HG02571 (cell line): ENCODE measurements at regions not wholly inside any gene's neighbourhood (a gene's known extent, or its start where the extent isn't known, plus 50 kb on each side); places are given as distances from the start of the nearest gene placed in this dataset.

ENCODE experiments used
- ATAC-seq: cut with Tn5 transposase; IDR thresholded peaks from one replicate; pipeline ENCODE4 v1.9.1; 2021; ENCODE audit warnings: mild to moderate bottlenecking, moderate library complexity; ENCODE audit not compliant: unreplicated experiment

DNA sequence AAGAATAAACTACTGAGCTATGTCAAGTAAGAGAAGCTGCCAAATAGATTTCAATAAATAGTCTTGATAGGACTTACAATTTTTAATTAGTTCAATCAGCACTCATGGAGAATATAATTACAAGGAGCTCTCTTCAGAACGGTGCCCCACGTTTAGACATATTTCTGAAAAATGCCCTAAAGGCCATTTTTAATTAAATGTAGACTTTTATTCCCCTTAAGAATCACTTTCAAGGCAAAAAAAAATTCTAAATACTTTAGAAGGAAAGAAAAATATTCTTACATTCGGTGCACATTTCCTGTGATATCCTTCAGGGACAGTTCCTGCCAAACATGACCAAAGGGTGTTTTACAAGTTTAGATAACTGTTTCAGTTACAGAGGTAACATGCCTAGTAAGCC, 202.5 kb upstream of the CDH7 start:
- ATAC-seq: no peak

DNA sequence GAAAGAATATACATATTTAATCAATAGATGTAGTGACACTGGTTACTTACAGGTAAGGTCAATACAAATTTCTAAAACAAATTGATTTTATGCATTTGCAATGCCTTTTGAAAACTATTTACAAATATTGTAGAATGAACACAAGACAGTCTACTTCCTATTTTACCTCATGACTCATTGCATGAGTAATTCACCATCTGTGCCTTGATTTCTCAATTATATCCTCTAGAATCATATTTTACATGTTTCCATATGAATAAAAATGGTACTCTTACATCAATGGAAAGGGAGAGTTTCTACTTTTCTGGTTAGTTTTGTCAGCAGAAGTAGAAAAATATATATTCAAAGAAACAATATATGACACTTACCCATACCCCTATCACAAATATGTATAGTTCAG, 203.8 kb upstream of the CDH7 start:
- ATAC-seq: no peak

DNA sequence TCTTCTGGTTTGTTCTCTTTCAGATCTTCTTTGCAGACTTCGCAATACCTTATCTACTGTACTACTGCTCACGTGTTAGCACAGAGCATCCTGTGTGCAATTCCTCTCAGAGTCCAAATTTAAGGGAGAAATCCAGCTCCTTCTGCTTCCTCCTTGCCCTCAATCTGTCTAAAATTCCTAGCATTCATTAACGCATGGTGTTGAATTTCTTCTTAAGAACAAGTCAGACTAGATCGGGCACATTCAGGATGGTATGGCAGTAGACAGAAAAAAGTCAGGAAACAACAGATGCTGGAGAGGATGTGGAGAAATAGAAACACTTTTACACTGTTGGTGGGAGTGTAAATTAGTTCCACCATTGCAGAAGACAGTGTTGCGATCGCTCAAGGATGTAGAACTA, 206.1 kb upstream of the CDH7 start:
- ATAC-seq: no peak

DNA sequence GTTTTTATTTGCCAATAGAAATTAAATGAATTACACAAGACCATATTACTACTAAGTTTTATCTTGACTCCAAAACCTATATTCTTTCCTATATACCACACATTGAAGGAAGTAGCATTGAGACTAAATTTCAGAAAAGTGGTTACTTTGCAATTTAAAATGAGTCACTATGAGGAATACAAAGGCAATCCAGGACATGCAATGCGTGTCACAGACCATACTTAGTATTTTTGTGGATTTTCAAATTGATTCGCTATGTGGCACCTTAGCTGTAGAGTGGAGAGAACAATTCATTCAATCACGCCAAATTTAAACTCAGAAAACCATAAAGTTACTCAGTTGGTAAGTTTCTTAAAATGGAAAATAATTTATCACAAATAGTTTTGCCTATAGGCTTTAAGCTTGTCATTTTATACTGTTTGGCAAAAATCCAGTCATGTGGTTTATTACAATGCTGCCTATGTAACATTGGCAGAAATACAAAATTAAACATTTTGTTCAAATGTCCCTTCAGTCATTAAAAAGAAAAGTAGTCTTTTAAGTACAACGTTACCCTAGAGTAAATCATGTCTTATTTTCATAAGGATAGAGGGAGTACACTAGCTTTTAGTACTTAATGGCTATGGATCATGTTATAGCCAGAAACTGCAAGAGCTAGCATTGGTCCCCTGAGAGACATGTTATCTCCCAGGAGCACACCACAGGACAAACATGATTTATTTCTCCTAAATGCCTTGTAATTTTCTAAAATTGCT, 222.8 kb upstream of the CDH7 start:
- ATAC-seq: no peak

DNA sequence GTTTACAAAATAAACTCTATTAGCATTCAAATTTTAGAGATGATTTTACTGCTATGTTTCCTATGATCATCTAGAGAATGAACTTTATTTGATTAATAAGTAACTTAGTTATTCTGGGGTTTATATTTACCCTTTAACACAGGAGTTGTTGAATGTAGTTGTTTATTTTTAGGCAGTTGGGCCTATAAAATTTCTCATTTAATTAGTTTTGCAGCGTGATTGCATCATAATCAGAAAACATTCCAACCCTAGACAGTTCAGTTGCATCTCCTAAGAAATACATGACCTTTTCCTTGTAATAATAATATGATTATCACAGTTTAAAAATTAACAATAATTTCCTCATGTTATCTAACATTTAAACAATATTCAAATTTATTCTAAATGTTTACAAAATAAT, 224.7 kb upstream of the CDH7 start:
- ATAC-seq: no peak

DNA sequence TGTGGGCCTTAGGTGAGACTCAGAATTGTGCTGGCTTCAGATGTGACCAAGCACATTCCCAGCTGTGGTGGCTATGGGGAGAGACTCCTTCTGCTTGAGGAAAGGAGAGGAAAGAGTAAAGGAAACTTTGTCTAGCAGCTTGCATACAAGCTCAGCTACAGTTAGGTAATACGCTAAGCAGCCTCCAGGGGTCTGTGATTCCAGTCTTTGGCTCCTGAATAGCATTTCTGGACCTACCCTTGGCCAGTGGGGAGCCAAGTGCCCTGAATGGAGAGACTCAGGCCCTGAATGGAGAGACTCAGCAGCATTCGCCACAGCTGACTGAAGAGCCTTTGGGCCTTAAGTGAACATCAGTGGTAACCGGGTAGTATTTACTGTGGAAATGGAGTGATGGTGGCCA, 227.4 kb upstream of the CDH7 start:
- no peak for ATAC-seq

DNA sequence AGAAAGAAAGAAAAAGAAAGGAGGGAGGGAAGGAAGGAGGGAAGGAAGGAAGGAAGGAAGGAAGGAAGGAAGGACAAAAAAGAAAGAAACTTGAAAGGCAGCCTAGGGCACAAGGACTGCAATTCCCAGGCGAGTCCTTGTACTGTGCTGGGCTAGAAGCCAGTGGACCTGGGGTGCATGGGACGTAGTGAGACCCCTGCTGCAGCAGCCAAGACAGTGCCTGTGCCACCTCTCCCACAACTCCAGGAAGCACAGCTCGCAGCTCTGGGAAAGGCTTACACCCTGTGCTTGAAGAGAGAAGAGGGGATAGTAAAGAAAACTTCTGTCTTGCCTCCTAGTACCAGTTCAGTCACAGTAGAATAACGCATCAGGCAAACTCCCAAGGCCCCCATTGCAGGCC, 227.9 kb upstream of the CDH7 start:
- ATAC-seq: no peak

DNA sequence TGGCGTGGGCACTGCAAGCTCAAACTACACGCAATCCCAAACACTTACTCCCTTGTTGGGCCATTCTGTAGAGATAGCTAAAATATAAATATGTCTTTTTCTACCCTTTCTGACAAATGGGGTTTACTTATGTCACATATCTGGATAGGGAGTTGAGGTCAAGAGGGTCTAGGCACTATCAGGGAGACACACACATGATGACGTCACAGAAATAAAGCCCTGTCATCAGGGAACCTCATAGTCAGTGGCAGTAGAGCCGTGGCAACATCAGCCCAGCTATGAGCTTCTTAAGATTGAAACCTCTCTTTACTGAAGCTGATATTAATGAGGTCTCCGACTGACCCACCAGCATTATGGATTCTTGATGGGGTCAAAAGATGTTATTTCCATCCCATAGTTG, 234.6 kb upstream of the CDH7 start:
- ATAC-seq: no peak

DNA sequence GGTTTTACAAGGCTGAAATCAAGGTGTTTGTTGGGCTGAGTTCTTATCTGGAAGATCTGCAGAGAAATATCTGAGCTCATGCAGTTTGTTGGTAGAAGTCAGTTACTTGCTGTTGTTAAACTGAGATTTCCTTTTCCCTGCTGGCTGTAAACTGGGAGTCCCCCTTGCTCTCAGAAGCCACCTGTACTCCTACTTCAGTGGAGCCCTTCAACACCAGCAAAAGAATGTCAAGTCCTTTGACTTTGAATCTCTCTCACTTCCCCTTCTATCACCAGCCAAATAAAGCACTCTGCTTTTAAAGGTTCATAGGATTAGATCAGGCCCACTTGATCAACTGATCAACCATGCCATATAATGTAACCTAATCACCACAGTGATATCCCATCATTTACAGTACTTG, 252.2 kb upstream of the CDH7 start:
- no peak for ATAC-seq

DNA sequence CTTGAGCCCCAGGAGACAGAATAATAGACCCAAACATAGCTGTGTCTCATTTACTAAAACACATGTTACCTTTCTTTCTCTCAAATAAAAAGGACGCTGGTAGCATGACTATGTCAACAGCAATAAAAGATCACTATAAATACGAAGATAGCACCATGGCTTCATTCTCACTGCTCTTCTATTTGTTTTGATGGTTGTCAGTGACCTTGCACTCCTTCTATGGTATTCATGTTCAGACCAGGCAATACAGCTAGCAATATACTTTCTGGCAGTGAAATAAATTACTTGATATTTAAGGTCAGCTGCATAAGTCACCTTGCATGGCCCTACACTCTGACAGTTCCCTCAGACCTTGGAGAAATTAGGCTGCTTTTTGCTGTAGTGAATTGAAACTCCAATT, 263.2 kb upstream of the CDH7 start:
- no peak for ATAC-seq

DNA sequence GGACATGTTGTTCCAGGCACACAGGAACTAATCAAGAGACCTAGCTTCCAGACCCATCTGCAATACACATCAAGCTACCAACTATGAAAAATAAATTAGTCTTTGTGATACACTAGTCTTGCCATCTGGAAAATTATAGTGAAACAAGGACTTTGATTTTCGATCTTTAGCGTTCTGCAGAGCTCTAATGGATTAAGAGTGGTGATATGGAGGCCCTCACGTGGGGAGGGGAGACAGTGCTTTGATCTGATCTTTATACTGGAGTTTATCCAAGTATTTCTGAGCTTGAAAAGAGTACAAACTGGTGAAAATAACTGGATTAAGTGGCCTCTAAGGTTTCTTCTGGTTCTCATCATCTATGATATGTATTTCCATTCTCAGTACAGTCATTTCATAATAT, 273.4 kb upstream of the CDH7 start:
- no peak for ATAC-seq

DNA sequence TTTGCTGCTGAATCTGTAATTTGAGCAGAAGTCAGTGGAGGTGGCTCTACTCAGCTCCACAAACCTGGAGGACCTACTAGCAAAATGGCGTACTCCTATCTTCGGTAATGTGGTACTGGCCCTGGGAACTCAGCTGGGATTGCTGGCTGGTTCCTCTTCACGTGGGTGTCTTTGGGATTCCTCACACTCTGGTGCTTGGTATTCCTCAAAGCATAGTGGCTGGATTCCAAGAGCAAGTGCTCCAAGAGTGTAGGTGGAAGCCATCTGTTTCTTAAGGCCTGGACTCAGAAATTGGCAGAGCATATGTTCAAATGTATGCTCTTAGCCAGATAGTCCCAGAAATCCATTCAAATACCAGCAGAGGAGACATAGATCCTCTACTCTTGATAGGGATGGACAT, 281.9 kb upstream of the CDH7 start:
- no peak for ATAC-seq

DNA sequence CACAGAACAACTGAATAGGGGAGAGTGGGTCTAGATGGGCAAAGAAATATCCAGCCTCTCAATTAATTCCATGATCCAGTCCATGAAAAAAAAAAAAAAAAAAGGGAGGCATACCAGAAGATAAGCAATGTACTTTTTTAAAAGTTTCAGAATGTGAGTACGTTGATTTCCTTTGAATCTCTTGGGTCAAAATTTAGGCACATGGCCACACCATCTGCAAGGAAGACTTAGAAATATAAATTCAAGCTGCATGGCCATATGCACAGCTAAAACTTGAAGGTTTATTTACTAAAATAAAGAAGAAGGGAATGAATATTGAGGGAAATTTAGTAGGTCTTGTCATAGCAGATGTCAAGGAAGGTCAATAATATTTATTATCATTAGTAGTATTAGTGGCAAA, 286.5 kb upstream of the CDH7 start:
- no peak for ATAC-seq

DNA sequence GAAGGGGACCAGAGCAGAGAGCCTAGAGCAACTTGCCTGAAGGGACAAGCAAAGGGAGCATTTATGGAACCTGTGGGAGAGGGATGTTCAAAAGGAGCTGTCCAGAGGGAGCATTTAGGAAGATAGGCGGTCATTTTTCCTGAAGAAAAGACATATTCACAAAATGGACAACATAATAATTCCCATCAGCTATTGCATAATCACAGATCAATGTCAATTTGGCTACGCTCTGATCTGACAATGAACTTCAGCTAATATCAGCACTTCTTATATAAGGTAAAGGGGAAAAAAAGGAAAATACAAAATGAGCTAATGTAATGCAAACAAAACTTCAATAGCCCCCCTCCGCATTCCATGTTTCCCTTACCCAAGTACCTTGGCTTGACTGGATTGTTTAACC, 291.1 kb upstream of the CDH7 start:
- no peak for ATAC-seq

DNA sequence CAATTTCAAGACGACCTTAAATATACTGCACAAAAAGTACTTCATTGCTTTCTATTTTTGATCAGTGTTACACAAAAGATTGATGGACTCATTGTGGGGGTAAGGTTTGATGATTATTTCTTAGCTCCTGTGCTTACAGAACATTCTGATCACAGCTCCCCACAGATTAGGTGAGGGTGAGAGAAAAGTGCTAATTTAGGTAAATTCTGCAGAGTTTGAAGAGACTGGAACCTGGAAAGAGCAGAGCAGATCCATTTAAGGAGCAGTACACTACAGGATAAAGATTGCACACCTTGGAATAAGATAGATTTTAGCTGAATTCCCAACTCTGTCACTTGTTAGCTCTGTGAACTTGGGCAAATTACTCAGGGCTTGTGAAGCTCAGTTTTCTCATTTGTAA, 291.9 kb upstream of the CDH7 start:
- ATAC-seq: no peak

DNA sequence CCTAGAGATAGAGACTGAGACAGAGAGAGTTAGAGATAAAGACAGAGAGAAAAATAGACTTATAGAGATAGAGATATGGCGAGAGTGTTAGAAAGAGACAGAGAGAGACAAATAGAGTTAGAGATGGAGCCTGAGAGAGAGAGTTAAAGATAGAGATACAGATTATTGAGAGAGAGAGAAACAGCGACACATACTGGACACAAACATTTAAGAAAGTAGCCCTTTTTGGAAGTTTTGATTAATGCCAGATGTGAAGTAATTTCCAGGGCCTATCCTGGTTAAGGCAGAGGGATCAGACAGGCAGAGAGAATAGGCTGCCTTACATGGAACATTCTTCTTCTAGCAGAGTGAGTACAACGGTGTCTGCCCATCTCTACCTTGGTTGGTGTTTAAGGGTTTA, 311.6 kb upstream of the CDH7 start:
- ATAC-seq: no peak

DNA sequence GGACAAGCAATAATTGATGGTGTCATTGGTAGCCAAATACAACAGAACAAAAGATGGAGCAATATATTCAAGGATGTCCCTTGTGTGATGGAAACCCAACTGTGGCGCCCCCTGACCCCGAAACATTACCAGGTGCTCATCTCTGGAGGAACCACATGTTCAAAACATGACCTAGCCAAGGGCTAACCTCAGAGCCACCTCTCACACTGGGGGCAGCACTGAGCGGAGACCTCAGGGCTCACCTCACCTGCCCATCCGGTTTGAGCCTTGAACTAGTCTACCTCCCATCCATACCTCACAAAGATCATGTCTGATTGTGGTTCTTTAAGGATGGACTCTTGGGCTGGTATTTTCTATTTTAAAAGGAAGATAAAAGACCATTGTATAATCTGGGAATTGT, 314.4 kb upstream of the CDH7 start:
- ATAC-seq: no peak

DNA sequence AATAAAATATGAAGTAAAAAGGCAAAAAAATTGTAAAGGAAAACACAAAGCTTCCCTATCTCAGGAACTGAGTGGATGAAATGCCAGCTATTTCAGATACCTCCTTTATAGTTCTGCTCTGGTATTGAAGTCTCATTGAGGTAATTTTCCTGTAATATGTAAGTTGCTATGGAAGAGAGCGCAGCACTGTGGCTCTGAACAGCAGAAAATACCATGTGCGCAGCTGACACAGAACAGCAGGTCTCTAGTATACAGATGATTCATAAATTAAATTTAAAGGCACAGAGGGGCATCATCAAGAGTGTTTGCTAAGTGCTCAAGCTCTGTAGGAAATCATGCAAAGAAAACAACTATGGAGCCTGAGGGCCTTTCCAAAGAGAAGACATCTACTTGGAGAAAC, 315.3 kb upstream of the CDH7 start:
- no peak for ATAC-seq

DNA sequence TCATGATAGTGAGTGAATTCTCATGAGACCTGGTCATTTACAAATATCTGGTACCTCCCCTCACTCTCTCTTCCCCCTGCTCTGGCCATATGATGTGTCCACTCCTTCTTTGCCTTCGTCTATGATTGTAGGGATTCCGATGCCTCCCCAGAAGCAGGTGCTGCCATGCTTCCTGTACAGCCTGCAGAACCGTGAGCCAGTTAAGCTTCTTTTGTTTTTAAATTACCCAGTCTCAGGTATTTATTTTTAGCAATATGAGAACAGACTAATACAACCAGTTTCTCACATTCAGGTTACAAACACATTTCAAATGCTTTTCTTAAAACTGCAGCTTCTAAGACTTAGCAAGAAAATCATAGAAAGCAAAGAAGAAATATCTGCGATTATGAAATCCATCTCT, 321.2 kb upstream of the CDH7 start:
- no peak for ATAC-seq

DNA sequence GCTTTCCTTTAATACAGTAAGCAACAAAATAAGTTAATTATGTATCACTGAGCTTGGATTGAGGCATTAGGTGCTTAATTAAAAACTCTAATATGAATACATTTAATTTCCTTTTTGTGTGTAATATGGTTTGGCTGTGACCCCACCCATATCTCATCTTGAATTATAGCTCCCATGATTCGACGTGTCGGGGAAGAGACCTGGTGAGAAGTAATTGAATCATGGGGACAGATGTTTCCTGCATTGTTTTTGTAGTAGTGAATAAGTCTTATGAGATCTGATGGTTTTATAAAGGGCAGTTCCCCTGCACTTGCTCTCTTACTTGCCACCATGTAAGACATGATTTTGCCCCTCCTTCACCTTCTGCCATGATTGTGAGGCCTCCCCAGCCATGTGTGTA, 325.4 kb upstream of the CDH7 start:
- no peak for ATAC-seq

DNA sequence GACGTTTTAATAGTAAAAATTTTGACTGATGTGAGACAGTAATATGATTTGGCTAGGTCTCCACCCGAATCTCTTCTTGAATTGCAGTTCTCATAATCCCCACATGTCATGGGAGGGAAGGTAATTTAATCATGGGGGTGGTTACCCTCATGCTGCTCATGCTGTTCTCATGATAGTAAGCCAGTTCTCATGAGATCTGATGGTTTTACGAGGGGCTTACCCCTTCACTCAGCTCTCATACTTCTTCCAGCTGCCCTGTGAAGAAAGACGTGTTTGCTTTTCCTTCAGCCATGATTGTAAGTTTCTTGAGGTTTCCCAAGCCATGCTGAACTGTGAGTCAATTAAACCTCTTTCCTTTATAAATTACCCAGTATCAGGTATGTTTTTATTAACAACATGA, 327.0 kb upstream of the CDH7 start:
- ATAC-seq: no peak

DNA sequence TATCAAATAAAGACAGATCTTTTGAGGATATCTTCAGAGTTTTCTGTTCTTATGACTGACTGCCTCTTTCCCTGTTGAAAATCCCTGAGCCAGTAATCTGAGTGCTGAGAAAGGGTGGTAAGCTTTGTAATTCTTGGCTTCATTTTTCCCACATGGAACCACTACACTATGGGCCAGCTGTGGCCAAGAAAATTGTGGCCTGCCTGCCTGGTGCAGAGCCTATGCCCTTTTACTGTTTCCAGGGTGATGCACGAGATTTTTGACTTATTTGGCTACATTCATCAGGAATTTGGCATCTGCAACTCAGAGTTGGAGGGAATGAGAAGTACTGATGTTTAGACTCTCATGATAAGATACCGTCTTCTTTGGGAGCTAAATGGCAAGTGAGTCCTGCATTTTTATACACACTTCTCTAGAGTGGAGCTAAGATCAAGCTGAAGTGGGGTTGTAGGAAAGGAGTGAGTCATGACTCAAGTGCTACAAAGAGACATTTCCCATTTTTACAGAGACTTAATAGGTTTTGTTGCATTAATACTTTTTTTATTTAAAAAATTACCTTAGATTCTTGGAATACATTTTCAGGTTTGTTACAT, 328.2 kb upstream of the CDH7 start:
- ATAC-seq: no peak

DNA sequence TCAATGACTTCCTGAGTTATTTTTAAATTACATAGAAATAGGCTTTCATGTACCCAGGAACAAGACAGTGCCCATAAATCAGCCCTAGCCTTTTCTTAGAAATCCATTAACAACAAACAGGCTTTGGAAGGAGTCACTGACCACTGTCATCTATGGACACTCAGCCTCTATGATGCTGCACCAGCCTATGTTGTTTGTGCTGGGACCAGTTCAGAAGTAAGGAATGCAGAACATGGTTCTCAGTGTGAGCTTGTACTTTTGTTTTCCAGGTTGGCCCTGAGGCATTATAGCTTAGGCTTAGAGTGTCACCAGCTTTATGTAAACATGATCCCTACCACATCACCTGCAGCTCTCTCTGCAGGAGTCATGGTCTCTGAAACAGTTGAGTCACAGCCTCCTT, 335.7 kb upstream of the CDH7 start:
- ATAC-seq: no peak
